Glutamatergic neuron (in vitro differentiated cells): ENCODE measurements at regions not wholly inside any gene's neighbourhood (a gene's known extent, or its start where the extent isn't known, plus 50 kb on each side); places are given as distances from the start of the nearest gene placed in this dataset.
A peak's percentile ranks its signal among the peaks of the same experiment; 100 is the strongest.

Experiments used
- DNase-seq: peaks from one replicate; pipeline ENCODE4 v3.0.0; 2022
- H3K27ac Mint-ChIP-seq: one replicate; pipeline ENCODE4 v1.8.0; 2020; ENCODE audit warnings: mild to moderate bottlenecking, mixed read lengths, inconsistent platforms; ENCODE audit not compliant: unreplicated experiment
- H3K27me3 Mint-ChIP-seq: one replicate; pipeline ENCODE4 v1.8.0; 2020; ENCODE audit warnings: mild to moderate bottlenecking, moderate library complexity, mixed read lengths, inconsistent platforms; ENCODE audit not compliant: unreplicated experiment
- H3K36me3 Mint-ChIP-seq: one replicate; pipeline ENCODE4 v1.8.0; 2020; ENCODE audit warnings: mild to moderate bottlenecking, mixed read lengths, inconsistent platforms; ENCODE audit not compliant: unreplicated experiment
- H3K4me1 Mint-ChIP-seq: one replicate; pipeline ENCODE4 v1.8.0; 2020; ENCODE audit warnings: mild to moderate bottlenecking, low read depth, mixed read lengths, inconsistent platforms; ENCODE audit not compliant: unreplicated experiment
- H3K4me3 Mint-ChIP-seq: one replicate; pipeline ENCODE4 v1.8.0; 2020; ENCODE audit warnings: mild to moderate bottlenecking, mixed read lengths, inconsistent platforms; ENCODE audit not compliant: unreplicated experiment
- H3K9me3 Mint-ChIP-seq: one replicate; pipeline ENCODE4 v1.8.0; 2020; ENCODE audit warnings: mild to moderate bottlenecking, moderate library complexity, mixed read lengths, inconsistent platforms; ENCODE audit not compliant: unreplicated experiment
- TF ChIP-seq, protein P1 (sequence below): fragments of 200-600 bp; sonication (generic); IDR thresholded peaks from one replicate; pipeline ENCODE4 v1.5.0; 2021; ENCODE audit not compliant: partially characterized antibody, unreplicated experiment

DNA sequence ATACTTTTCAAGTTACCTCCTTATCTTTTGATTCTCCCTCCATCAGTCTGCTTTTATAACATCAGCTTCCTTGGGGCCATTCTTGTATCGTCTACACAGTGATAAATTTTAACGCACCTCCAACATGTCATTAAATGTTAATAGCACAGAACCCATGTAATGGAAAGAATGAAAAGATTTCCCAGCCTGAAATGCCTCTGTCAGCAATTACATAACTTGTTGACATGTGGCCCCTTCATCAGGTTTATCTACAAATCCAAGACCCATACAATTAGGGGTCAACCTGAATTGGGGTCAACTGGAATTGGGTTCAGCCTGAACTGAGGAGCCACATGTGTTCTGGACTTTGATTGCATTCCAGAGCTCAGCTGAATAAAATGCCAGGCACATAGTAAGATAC, 148.2 kb upstream of the KLF7 start:
- Mint-ChIP-seq H3K4me3 (no peak overlapping the region), H3K9me3 (peaks cover 25% of the 10 kb centered on the region), H3K27ac (peak overlapping the region; percentile 53), H3K36me3 (no peaks in the 10 kb centered on the region), H3K27me3 (peaks cover 15% of the 10 kb centered on the region), H3K4me1 (peaks cover 65% of the 10 kb centered on the region)
- DNase-seq = no peak
- TF ChIP-seq, protein P1, sequence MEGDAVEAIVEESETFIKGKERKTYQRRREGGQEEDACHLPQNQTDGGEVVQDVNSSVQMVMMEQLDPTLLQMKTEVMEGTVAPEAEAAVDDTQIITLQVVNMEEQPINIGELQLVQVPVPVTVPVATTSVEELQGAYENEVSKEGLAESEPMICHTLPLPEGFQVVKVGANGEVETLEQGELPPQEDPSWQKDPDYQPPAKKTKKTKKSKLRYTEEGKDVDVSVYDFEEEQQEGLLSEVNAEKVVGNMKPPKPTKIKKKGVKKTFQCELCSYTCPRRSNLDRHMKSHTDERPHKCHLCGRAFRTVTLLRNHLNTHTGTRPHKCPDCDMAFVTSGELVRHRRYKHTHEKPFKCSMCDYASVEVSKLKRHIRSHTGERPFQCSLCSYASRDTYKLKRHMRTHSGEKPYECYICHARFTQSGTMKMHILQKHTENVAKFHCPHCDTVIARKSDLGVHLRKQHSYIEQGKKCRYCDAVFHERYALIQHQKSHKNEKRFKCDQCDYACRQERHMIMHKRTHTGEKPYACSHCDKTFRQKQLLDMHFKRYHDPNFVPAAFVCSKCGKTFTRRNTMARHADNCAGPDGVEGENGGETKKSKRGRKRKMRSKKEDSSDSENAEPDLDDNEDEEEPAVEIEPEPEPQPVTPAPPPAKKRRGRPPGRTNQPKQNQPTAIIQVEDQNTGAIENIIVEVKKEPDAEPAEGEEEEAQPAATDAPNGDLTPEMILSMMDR = no peak

DNA sequence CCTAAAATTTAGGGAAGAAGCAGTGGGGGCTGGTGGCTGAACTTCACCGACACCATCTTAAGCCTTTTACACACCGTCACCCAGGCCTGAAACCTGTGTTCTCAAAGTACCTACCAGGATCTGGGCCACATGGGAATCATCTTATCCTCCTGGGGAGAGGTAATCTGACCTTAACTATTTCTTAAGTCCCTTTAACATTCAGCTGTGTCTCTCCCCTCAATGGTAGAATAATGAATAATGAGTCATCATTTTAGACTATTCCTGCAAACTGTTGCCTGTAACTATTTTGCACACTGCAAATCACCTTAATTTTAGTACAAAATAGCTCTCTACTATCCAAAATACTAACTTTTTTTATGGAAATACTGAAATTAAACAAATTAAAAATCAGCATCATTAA, 149.4 kb upstream of the KLF7 start:
- H3K4me3 Mint-ChIP-seq = no peak overlapping the region
- H3K9me3 Mint-ChIP-seq = peaks cover 18% of the 10 kb centered on the region
- peaks cover 9% of the 10 kb centered on the region for H3K27me3 Mint-ChIP-seq
- no peaks in the 10 kb centered on the region for H3K36me3 Mint-ChIP-seq
- no peak for DNase-seq
- TF ChIP-seq, protein P1 = no peak
- H3K27ac Mint-ChIP-seq = no peak overlapping the region
- H3K4me1 Mint-ChIP-seq = peaks cover 60% of the 10 kb centered on the region

DNA sequence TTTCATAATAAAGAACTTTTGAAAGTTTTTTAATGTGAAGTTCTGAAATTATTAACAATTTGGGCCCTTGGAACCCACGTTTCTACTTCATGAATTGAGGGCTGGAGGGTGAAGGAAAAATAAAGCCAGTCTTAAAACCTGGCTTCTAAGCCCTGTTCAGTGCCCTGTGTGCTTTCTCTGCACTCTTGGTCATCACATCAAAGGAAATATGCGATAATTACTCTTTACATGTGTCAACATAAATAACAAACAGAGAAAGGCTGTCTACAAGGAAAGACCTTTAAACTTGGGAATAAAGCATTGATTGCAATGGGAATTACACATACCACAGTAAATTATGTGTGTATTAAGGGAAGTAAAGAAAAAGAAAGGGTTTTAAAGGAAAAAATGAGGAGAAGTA, 150.7 kb upstream of the KLF7 start:
- H3K27ac Mint-ChIP-seq = no peak overlapping the region
- TF ChIP-seq, protein P1 = no peak
- H3K36me3 Mint-ChIP-seq = no peaks in the 10 kb centered on the region
- no peak for DNase-seq
- no peak overlapping the region for H3K4me3 Mint-ChIP-seq
- H3K9me3 Mint-ChIP-seq = peaks cover 5% of the 10 kb centered on the region
- no peaks in the 10 kb centered on the region for H3K27me3 Mint-ChIP-seq
- H3K4me1 Mint-ChIP-seq = peaks cover 50% of the 10 kb centered on the region

DNA sequence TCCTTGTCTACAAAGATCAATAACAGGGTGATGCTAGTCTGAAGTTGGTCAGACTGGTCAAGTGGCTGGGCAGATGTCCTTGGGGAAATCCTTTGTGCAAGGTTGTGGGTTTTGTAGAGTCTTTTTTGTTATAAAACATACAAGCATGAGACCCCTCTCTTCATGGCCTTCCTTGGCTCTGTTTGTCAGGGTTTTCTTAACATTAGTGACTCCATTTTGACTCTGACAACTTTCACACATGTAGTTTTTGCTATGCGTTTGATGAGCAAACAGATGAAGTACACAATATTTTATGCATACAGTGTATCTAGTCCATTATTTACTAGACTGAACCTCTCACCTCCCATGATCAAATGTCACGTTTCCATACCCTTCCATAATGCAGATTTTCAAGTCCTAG, 151.2 kb upstream of the KLF7 start:
- Mint-ChIP-seq H3K27ac (no peak overlapping the region), H3K4me1 (peaks cover 48% of the 10 kb centered on the region), H3K4me3 (peak overlapping the region; percentile 20), H3K27me3 (no peaks in the 10 kb centered on the region), H3K9me3 (peaks cover 5% of the 10 kb centered on the region), H3K36me3 (no peaks in the 10 kb centered on the region)
- TF ChIP-seq, protein P1 = no peak
- DNase-seq = no peak

DNA sequence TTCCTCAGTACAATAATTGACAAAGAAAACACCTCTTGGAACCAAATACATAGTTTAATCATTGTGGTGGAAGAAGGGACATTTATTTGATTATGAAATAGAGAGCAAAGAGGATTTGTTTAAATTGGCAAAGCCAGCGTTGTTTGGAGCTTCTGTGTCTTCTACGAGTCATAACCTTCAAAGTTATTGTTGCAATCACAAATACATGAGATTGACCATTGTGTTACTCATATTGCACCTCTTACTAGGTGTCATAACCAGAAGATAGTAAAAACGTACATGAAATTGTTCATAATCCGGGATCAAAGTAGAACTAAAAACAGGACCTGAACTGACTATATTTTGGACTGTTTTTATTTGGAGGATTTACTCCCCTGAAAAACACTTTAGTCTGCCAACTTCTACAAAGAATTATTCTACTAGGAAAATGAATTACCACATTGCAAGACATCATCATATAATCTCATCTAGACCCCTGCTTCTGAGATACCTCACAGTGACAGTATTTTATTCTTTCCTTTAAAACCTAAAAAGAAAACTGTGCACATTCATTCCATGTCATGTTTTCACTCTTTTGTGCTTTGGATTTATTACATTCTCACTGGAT, 151.7 kb upstream of the KLF7 start:
- DNase-seq = no peak
- Mint-ChIP-seq H3K4me3 (peak overlapping the region; percentile 20), H3K27ac (no peak overlapping the region), H3K4me1 (peaks cover 44% of the 10 kb centered on the region), H3K27me3 (no peaks in the 10 kb centered on the region), H3K36me3 (no peaks in the 10 kb centered on the region), H3K9me3 (peaks cover 5% of the 10 kb centered on the region)
- TF ChIP-seq, protein P1 = no peak
